Testis (tissue), 2 donors: ENCODE measurements at regions not wholly inside any gene's neighbourhood (a gene's known extent, or its start where the extent isn't known, plus 50 kb on each side); places are given as distances from the start of the nearest gene placed in this dataset.
"Not testable (repeated sequence)": the region's sequence is repeated elsewhere in the genome, so short reads cannot be mapped to it uniquely, and the experiment has no call there.

ENCODE experiments used
- DNase-seq: peaks from one replicate; pipeline ENCODE4 v3.0.0-alpha.2; 2019
- H3K27ac ChIP-seq, 2 donors: fragments of 200-600 bp; sonication (generic); one replicate each; pipeline ENCODE4 v1.5.1; 2019
- H3K27me3 ChIP-seq: fragments of 200-600 bp; sonication (generic); one replicate; pipeline ENCODE4 v1.5.1; 2019
- H3K36me3 ChIP-seq: fragments of 200-600 bp; sonication (generic); one replicate; pipeline ENCODE4 v1.5.1; 2017; ENCODE audit warnings: low read depth; ENCODE audit errors: missing control alignments
- H3K4me1 ChIP-seq: fragments of 200-600 bp; sonication (generic); one replicate; pipeline ENCODE4 v1.5.1; 2019
- H3K4me3 ChIP-seq, 2 donors: fragments of 200-600 bp; sonication (generic); one replicate each; pipeline ENCODE4 v1.5.1; 2017 to 2019
- H3K9me3 ChIP-seq: fragments of 200-600 bp; sonication (generic); one replicate; pipeline ENCODE4 v1.5.1; 2017
- POLR2A ChIP-seq: fragments of 450-650 bp; IDR thresholded peaks from one replicate; pipeline ENCODE4 v1.6.1; 2017; ENCODE audit warnings: antibody characterized with exemption, mild to moderate bottlenecking, moderate library complexity
- WGBS, 2 donors: methylation state at CpG; one replicate each; pipeline ENCODE4 v1.1.5; 2018; 5-methylcytosine and 5-hydroxymethylcytosine counted together
- intact Hi-C: fragments of 100-400 bp; cut with DNase I; formaldehyde crosslinking; loops from one replicate; pipeline ENCODE4 v1.15.1; 2023; ENCODE audit warnings: low total_unique reads
- TF ChIP-seq, protein P1 (sequence below), 3 experiments: fragments of 450-650 bp in 2 of 3; fragments of 200-600 bp in 1 of 3; sonication (generic) in 1 of 3; IDR thresholded peaks; one replicate each; pipeline ENCODE4 v1.5.1; 2016 to 2019; ENCODE audit warnings: antibody characterized with exemption in 3 of 3, mild to moderate bottlenecking in 2 of 3, moderate library complexity in 1 of 3

- Histone ChIP-seq H3K27me3 (no peaks in the 10 kb centered on the region), H3K4me3 (no peak overlapping the region), H3K9me3 (no peaks in the 10 kb centered on the region), H3K4me1 (no peaks in the 10 kb centered on the region), H3K36me3 (no peaks in the 10 kb centered on the region), H3K27ac (no peak overlapping the region)
- no peak for DNase-seq
- TF ChIP-seq POLR2A: no peak
- TF ChIP-seq, protein P1, sequence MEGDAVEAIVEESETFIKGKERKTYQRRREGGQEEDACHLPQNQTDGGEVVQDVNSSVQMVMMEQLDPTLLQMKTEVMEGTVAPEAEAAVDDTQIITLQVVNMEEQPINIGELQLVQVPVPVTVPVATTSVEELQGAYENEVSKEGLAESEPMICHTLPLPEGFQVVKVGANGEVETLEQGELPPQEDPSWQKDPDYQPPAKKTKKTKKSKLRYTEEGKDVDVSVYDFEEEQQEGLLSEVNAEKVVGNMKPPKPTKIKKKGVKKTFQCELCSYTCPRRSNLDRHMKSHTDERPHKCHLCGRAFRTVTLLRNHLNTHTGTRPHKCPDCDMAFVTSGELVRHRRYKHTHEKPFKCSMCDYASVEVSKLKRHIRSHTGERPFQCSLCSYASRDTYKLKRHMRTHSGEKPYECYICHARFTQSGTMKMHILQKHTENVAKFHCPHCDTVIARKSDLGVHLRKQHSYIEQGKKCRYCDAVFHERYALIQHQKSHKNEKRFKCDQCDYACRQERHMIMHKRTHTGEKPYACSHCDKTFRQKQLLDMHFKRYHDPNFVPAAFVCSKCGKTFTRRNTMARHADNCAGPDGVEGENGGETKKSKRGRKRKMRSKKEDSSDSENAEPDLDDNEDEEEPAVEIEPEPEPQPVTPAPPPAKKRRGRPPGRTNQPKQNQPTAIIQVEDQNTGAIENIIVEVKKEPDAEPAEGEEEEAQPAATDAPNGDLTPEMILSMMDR (IDR thresholded peaks at IDR 0.05): no peak
- WGBS, 2 donors: 69 to 72% methylated on average over 1 of the region's 1 CpG
- intact Hi-C loops: no loop called here
Measured at GRCh38 chr2:166775176-166775575, 113.1 kb upstream of the XIRP2 start.

DNA sequence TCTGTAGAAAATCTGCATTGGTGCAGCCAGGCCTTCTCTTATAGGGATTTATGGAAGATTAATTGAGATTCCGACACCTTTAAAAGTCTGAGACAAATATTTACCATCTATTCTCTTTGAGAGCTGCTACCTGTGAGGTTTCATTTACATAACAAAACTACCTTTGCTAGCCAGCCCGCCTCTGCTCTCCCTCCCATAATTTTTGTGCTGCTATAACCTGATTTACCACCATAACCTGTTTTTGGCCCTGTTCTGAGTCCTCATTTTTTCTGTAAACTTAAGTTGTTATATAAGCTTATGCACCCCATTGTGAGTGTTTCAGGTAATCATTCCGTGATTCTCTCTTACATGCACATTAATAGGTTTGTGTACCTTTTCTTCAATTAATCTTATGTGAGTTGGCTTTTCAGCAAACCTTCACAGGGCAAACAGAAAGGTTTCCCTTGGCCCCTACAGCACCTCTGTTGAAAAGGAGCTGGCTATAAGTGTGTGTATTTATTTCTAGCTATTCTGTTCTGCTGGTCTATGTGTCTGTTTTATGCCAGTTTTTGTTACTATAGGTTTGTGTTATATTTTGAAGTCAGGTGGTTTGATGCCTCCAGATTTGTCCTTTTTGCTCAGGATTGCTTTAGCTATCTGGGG lies 114.9 kb upstream of the XIRP2 start:
- intact Hi-C loops: no loop called here
- no peaks in the 10 kb centered on the region for H3K9me3 ChIP-seq
- no peaks in the 10 kb centered on the region for H3K27me3 ChIP-seq
- no peaks in the 10 kb centered on the region for H3K36me3 ChIP-seq
- WGBS, 2 donors: 73 to 75% methylated on average over 3 of the region's 3 CpGs
- DNase-seq: no peak
- no peaks in the 10 kb centered on the region for H3K4me1 ChIP-seq
- TF ChIP-seq, protein P1 (IDR thresholded peaks at IDR 0.05): no peak
- no peak for TF ChIP-seq POLR2A
- no peak overlapping the region for H3K4me3 ChIP-seq
- no peak overlapping the region for H3K27ac ChIP-seq

DNA sequence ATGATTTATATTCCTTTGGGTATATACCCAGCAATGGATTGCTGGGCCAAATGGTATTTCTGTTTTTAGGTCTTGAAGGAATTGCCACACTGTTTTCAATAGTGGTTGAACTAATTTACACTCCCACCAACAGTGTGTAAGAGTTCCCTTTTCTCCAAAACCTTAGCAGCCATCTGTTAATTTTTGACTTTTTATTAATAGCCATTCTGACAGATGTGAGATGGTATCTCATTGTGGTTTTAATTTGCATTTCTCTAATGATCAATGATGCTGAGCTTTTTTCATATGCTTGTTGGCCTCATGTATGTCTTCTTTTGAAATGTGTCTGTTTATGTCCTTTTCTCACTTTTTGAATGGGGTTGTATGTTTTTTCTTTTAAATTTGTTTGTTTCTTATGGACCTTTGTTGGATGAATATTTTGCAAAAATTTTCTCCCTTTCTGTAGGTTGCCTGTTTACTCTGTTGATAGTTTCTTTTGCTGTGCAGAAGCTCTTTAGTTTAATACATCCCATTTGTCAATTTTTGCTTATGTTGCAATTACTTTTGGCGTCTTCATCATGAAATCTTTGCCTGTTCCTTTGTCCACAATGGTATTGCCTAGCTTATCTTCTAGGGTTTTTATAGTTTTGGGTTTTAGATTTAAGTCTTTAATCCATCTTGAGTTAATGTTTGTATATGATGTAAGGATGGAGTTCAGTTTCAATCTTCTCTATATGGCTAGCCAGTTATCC lies 119.7 kb upstream of the XIRP2 start:
- H3K4me1 ChIP-seq: no peaks in the 10 kb centered on the region
- intact Hi-C loops: no loop called here
- H3K27ac ChIP-seq: no peak overlapping the region
- no peak for DNase-seq
- TF ChIP-seq, protein P1 (IDR thresholded peaks at IDR 0.05): no peak
- no peak for TF ChIP-seq POLR2A
- H3K9me3 ChIP-seq: no peaks in the 10 kb centered on the region
- no peak overlapping the region for H3K4me3 ChIP-seq
- H3K27me3 ChIP-seq: no peaks in the 10 kb centered on the region
- no peaks in the 10 kb centered on the region for H3K36me3 ChIP-seq
- WGBS, 2 donors: 100% methylated on average over 1 of the region's 1 CpG

DNA sequence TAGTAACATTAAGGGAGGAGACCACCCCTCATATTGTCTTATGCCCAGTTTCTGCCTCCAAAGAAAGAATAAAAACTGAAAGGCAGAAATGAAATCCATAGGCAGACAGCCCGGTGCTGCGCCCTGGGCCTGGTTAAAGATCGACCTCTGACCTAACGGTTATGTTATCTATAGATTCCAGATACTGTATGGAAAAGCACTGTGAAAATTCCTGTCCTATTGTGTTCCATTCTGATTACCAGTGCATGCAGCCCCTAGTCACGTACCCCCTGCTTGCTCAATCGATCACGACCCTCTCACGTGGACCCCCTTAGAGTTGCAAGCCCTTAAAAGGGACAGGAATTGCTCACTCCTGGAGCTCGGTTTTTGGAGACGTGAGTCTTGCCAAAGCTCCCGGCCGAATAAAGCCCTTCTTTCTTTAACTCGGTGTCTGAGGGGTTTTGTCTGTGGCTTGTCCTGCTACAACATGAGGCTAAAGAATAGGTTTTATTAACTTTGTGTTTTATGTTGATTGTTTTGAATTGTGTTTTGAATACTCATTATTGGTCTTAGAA lies 121.4 kb upstream of the XIRP2 start:
- H3K4me3 ChIP-seq, H3K27me3 ChIP-seq, intact Hi-C loops, H3K36me3 ChIP-seq, H3K27ac ChIP-seq, H3K4me1 ChIP-seq, DNase-seq, H3K9me3 ChIP-seq: not testable (repeated sequence)
- WGBS, 2 donors: 80 to 83% methylated on average over 13 of the region's 13 CpGs

GRCh38 chr2:166766220-166766619 lies 122.1 kb upstream of the XIRP2 start:
- Histone ChIP-seq H3K36me3 (no peaks in the 10 kb centered on the region), H3K9me3 (no peaks in the 10 kb centered on the region), H3K27me3 (no peaks in the 10 kb centered on the region), H3K4me1 (no peaks in the 10 kb centered on the region), H3K27ac (no peak overlapping the region), H3K4me3 (no peak overlapping the region)
- TF ChIP-seq POLR2A: no peak
- TF ChIP-seq, protein P1 (IDR thresholded peaks at IDR 0.05): no peak
- 51 to 62% methylated on average over 6 of the region's 6 CpGs for WGBS, 2 donors
- no peak for DNase-seq
- intact Hi-C loops: no loop called here
